ENCODE measurements at regions not wholly inside any gene's neighbourhood (a gene's known extent, or its start where the extent isn't known, plus 50 kb on each side); places are given as distances from the start of the nearest gene placed in this dataset.
A peak's percentile ranks its signal among the peaks of the same experiment; 100 is the strongest.

GRCh38 chr3:111473550-111473949, 68.4 kb upstream of the CD96 start:
- peaks cover 4% of the 10 kb centered on the region for H3K4me1 Mint-ChIP-seq
- Histone ChIP-seq H3K27ac (ENCODE audit: low read depth, low read length) (no peak overlapping the region), H3K4me1 (ENCODE audit: control insufficient read depth, insufficient read depth, low read length) (no peaks in the 10 kb centered on the region), H3K9me3 (ENCODE audit: control insufficient read depth, low read length) (no peaks in the 10 kb centered on the region), H3K4me3 (ENCODE audit: low read length) (no peak overlapping the region), H3K36me3 (ENCODE audit: control insufficient read depth, insufficient read depth, low read length) (no peaks in the 10 kb centered on the region), H3K27me3 (ENCODE audit: control insufficient read depth, insufficient read depth, low read length, poor library complexity, severe bottlenecking) (no peaks in the 10 kb centered on the region), H3K9ac (ENCODE audit: extremely low read depth, low read length, poor library complexity, severe bottlenecking) (no peak overlapping the region)
- peak; percentile 55 for TF ChIP-seq CTCF (conservative IDR thresholded peaks at IDR 0.05)
- WGBS, 2 experiments (ENCODE audit: insufficient coverage in 1 of 2, insufficient read length in 1 of 2): 84 to 100% methylated on average over 1 to 2 of the region's 2 CpGs
- H3K27ac Mint-ChIP-seq: no peak overlapping the region
- H3K36me3 Mint-ChIP-seq (ENCODE audit: low read depth): no peaks in the 10 kb centered on the region
- H3K4me3 Mint-ChIP-seq: no peak overlapping the region
- H3K9me3 Mint-ChIP-seq: no peaks in the 10 kb centered on the region
- no peaks in the 10 kb centered on the region for H3K27me3 Mint-ChIP-seq (ENCODE audit: insufficient read depth)
- DNase-seq: peak; percentile 75

- Histone ChIP-seq H3K9me3 (ENCODE audit: control insufficient read depth, low read length) (no peaks in the 10 kb centered on the region), H3K27me3 (ENCODE audit: control insufficient read depth, insufficient read depth, low read length, poor library complexity, severe bottlenecking) (no peaks in the 10 kb centered on the region), H3K27ac (ENCODE audit: low read depth, low read length) (no peak overlapping the region), H3K4me1 (ENCODE audit: control insufficient read depth, insufficient read depth, low read length) (no peaks in the 10 kb centered on the region), H3K9ac (ENCODE audit: extremely low read depth, low read length, poor library complexity, severe bottlenecking) (no peak overlapping the region), H3K4me3 (ENCODE audit: low read length) (no peak overlapping the region), H3K36me3 (ENCODE audit: control insufficient read depth, insufficient read depth, low read length) (no peaks in the 10 kb centered on the region)
- Mint-ChIP-seq H3K36me3 (ENCODE audit: low read depth) (no peaks in the 10 kb centered on the region), H3K9me3 (no peaks in the 10 kb centered on the region), H3K4me1 (peaks cover 4% of the 10 kb centered on the region), H3K27me3 (ENCODE audit: insufficient read depth) (no peaks in the 10 kb centered on the region), H3K4me3 (no peak overlapping the region), H3K27ac (no peak overlapping the region)
- 77 to 78% methylated on average over 3 of the region's 3 CpGs for WGBS, 2 experiments (ENCODE audit: insufficient coverage in 1 of 2, insufficient read length in 1 of 2)
- no peak for DNase-seq
- TF ChIP-seq CTCF (conservative IDR thresholded peaks at IDR 0.05): no peak
Measured at GRCh38 chr3:111476701-111477100, 65.3 kb upstream of the CD96 start.

GRCh38 chr3:111480091-111480490, 61.9 kb upstream of the CD96 start:
- Mint-ChIP-seq H3K27me3 (ENCODE audit: insufficient read depth) (no peaks in the 10 kb centered on the region), H3K27ac (no peak overlapping the region), H3K9me3 (no peaks in the 10 kb centered on the region), H3K4me1 (no peaks in the 10 kb centered on the region), H3K4me3 (no peak overlapping the region), H3K36me3 (ENCODE audit: low read depth) (no peaks in the 10 kb centered on the region)
- 97 to 100% methylated on average over 1 of the region's 1 CpG for WGBS, 2 experiments (ENCODE audit: insufficient coverage in 1 of 2, insufficient read length in 1 of 2)
- no peak for DNase-seq
- no peak overlapping the region for H3K27ac ChIP-seq (ENCODE audit: low read depth, low read length)
- H3K27me3 ChIP-seq (ENCODE audit: control insufficient read depth, insufficient read depth, low read length, poor library complexity, severe bottlenecking): no peaks in the 10 kb centered on the region
- TF ChIP-seq CTCF (conservative IDR thresholded peaks at IDR 0.05): no peak
- no peaks in the 10 kb centered on the region for H3K9me3 ChIP-seq (ENCODE audit: control insufficient read depth, low read length)
- H3K9ac ChIP-seq (ENCODE audit: extremely low read depth, low read length, poor library complexity, severe bottlenecking): no peak overlapping the region
- H3K4me1 ChIP-seq (ENCODE audit: control insufficient read depth, insufficient read depth, low read length): no peaks in the 10 kb centered on the region
- no peak overlapping the region for H3K4me3 ChIP-seq (ENCODE audit: low read length)
- H3K36me3 ChIP-seq (ENCODE audit: control insufficient read depth, insufficient read depth, low read length): no peaks in the 10 kb centered on the region
